ENCODE measurements at regions not wholly inside any gene's neighbourhood (a gene's known extent, or its start where the extent isn't known, plus 50 kb on each side); places are given as distances from the start of the nearest gene placed in this dataset.
A peak's percentile ranks its signal among the peaks of the same experiment; 100 is the strongest.

DNA sequence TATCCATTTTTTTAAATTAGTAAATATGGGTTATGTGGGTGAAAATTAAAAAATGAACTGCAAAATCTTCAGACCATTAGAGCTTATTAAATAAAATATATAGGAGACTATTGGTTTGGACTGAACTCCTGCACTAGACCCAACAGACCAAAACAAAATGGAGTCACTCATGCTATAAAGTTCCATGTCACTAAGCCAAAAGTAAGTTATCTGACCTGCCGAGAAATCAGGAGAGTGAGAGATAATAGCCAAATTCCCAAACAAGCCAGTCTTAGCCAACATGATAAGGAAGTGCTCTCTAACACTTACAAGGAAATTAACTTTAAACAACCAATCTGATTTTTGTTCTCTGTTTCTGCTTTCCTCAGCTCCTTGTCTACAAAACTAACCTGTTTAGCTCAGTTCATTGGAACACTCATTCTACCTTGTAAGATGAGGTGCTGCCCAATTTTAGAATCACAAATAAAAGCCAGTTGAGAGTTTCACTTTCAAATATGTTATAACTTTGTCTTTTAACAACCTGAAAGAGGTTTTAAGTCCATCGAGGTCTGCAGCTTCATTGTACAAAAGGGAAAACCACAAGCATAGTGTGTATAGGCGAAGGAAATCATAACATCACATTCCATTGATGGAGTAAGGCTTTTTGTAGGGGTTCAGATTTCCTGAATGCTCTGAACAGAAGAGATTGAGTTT is 220.5 kb downstream of the TENT5A start:
- DNase-seq (ENCODE audit: low spot score) (no peak), ATAC-seq (no peak)
- H3F3A ChIP-seq (replicated peaks; ENCODE audit: low read depth), result no peaks in the 10 kb centered on the region
- 0 out of 2 replicates have a peak overlapping the region, but pooled peaks have one; percentile 12 for H2AFZ ChIP-seq
- H3K4me3 Mint-ChIP-seq, result no peak overlapping the region
- H3K4me2 ChIP-seq, result no peak overlapping the region
- H3K36me3 ChIP-seq (ENCODE audit: insufficient read depth), result no peaks in the 10 kb centered on the region
- no peaks in the 10 kb centered on the region for H3K4me1 ChIP-seq (ENCODE audit: insufficient read depth)
- H3K27me3 Mint-ChIP-seq (ENCODE audit: insufficient read depth, low read depth, poor library complexity), result peaks cover 2% of the 10 kb centered on the region
- H3K27ac ChIP-seq (ENCODE audit: low read depth), result no peak overlapping the region
- H3K4me1 Mint-ChIP-seq, result no peaks in the 10 kb centered on the region
- H3K27ac Mint-ChIP-seq, result no peak overlapping the region
- TF ChIP-seq ZNF331 (CRISPR knock-in tag; IDR thresholded peaks at IDR 0.05; ENCODE audit: low read depth), result no peak
- H3K27me3 ChIP-seq (ENCODE audit: insufficient read depth), result no peaks in the 10 kb centered on the region
- no peaks in the 10 kb centered on the region for H3K9me2 ChIP-seq (ENCODE audit: insufficient read depth)
- no peaks in the 10 kb centered on the region for H3K79me2 ChIP-seq (replicated peaks; ENCODE audit: insufficient read depth)
- no peaks in the 10 kb centered on the region for H3K36me3 Mint-ChIP-seq (ENCODE audit: low read depth)
- H4K20me1 ChIP-seq (replicated peaks; ENCODE audit: insufficient read depth), result no peaks in the 10 kb centered on the region
- H3K4me3 ChIP-seq, result no peak overlapping the region
- no peaks in the 10 kb centered on the region for H3K9me3 Mint-ChIP-seq

DNA sequence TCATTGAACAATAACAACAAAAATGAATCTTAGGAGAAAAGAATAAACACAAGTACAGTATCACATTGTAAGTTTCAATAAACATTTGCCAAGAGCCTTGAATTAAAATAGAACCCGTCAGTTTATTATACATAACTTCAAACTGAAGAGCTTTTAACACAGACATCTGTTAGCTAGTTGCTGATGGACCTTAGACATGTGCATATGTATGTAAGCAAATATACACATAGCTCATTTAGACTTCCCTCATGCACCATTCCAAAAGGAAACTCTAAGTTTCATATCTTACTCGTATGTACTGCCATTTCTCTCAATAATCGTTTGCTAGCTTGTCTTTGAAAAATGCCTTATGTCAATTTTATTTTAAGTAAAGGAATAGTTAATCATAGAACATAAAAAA is 235.0 kb downstream of the TENT5A start:
- no peak for DNase-seq (ENCODE audit: low spot score)
- no peak overlapping the region for H3K4me3 ChIP-seq
- Mint-ChIP-seq H3K27ac (no peak overlapping the region), H3K9me3 (no peaks in the 10 kb centered on the region), H3K27me3 (ENCODE audit: insufficient read depth, low read depth, poor library complexity) (no peaks in the 10 kb centered on the region), H3K4me3 (no peak overlapping the region), H3K4me1 (no peaks in the 10 kb centered on the region), H3K36me3 (ENCODE audit: low read depth) (no peaks in the 10 kb centered on the region)
- no peak overlapping the region for H3K27ac ChIP-seq (ENCODE audit: low read depth)
- no peak overlapping the region for H2AFZ ChIP-seq
- no peak overlapping the region for H3K4me2 ChIP-seq
- H3K27me3 ChIP-seq (ENCODE audit: insufficient read depth), result no peaks in the 10 kb centered on the region
- H3K9me2 ChIP-seq (ENCODE audit: insufficient read depth), result no peaks in the 10 kb centered on the region
- no peaks in the 10 kb centered on the region for H3F3A ChIP-seq (replicated peaks; ENCODE audit: low read depth)
- H3K36me3 ChIP-seq (ENCODE audit: insufficient read depth), result no peaks in the 10 kb centered on the region
- no peaks in the 10 kb centered on the region for H3K79me2 ChIP-seq (replicated peaks; ENCODE audit: insufficient read depth)
- ATAC-seq, result no peak
- no peaks in the 10 kb centered on the region for H3K4me1 ChIP-seq (ENCODE audit: insufficient read depth)
- no peaks in the 10 kb centered on the region for H4K20me1 ChIP-seq (replicated peaks; ENCODE audit: insufficient read depth)
- TF ChIP-seq NANOG (IDR thresholded peaks at IDR 0.05; ENCODE audit: borderline replicate concordance), result no peak
- no peak for TF ChIP-seq EZH2phosphoT487 (IDR thresholded peaks at IDR 0.05; ENCODE audit: unreplicated experiment)
- no peak for TF ChIP-seq ZNF331 (CRISPR knock-in tag; IDR thresholded peaks at IDR 0.05; ENCODE audit: low read depth)
- TF ChIP-seq CREB1 (CRISPR knock-in tag; IDR thresholded peaks at IDR 0.05; ENCODE audit: low read depth), result no peak
- TF ChIP-seq ZNF114 (CRISPR knock-in tag; IDR thresholded peaks at IDR 0.05), result no peak
- no peak for TF ChIP-seq POLR2AphosphoS5 (IDR thresholded peaks at IDR 0.05; ENCODE audit: low read depth)
- TF ChIP-seq, protein P1, sequence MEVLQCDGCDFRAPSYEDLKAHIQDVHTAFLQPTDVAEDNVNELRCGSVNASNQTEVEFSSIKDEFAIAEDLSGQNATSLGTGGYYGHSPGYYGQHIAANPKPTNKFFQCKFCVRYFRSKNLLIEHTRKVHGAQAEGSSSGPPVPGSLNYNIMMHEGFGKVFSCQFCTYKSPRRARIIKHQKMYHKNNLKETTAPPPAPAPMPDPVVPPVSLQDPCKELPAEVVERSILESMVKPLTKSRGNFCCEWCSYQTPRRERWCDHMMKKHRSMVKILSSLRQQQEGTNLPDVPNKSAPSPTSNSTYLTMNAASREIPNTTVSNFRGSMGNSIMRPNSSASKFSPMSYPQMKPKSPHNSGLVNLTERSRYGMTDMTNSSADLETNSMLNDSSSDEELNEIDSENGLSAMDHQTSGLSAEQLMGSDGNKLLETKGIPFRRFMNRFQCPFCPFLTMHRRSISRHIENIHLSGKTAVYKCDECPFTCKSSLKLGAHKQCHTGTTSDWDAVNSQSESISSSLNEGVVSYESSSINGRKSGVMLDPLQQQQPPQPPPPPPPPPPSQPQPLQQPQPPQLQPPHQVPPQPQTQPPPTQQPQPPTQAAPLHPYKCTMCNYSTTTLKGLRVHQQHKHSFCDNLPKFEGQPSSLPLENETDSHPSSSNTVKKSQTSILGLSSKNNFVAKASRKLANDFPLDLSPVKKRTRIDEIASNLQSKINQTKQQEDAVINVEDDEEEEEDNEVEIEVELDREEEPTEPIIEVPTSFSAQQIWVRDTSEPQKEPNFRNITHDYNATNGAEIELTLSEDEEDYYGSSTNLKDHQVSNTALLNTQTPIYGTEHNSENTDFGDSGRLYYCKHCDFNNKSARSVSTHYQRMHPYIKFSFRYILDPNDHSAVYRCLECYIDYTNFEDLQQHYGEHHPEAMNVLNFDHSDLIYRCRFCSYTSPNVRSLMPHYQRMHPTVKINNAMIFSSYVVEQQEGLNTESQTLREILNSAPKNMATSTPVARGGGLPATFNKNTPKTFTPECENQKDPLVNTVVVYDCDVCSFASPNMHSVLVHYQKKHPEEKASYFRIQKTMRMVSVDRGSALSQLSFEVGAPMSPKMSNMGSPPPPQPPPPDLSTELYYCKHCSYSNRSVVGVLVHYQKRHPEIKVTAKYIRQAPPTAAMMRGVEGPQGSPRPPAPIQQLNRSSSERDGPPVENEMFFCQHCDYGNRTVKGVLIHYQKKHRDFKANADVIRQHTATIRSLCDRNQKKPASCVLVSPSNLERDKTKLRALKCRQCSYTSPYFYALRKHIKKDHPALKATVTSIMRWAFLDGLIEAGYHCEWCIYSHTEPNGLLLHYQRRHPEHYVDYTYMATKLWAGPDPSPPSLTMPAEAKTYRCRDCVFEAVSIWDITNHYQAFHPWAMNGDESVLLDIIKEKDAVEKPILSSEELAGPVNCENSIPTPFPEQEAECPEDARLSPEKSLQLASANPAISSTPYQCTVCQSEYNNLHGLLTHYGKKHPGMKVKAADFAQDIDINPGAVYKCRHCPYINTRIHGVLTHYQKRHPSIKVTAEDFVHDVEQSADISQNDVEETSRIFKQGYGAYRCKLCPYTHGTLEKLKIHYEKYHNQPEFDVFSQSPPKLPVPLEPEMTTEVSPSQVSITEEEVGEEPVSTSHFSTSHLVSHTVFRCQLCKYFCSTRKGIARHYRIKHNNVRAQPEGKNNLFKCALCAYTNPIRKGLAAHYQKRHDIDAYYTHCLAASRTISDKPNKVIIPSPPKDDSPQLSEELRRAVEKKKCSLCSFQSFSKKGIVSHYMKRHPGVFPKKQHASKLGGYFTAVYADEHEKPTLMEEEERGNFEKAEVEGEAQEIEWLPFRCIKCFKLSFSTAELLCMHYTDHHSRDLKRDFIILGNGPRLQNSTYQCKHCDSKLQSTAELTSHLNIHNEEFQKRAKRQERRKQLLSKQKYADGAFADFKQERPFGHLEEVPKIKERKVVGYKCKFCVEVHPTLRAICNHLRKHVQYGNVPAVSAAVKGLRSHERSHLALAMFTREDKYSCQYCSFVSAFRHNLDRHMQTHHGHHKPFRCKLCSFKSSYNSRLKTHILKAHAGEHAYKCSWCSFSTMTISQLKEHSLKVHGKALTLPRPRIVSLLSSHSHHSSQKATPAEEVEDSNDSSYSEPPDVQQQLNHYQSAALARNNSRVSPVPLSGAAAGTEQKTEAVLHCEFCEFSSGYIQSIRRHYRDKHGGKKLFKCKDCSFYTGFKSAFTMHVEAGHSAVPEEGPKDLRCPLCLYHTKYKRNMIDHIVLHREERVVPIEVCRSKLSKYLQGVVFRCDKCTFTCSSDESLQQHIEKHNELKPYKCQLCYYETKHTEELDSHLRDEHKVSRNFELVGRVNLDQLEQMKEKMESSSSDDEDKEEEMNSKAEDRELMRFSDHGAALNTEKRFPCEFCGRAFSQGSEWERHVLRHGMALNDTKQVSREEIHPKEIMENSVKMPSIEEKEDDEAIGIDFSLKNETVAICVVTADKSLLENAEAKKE (CRISPR knock-in tag; IDR thresholded peaks at IDR 0.05), result no peak
- no peak for TF ChIP-seq EZH2 (IDR thresholded peaks at IDR 0.05; ENCODE audit: low read depth, unreplicated experiment)
- no peak for TF ChIP-seq JUNB (IDR thresholded peaks at IDR 0.05; ENCODE audit: unreplicated experiment)
- TF ChIP-seq, protein P2, sequence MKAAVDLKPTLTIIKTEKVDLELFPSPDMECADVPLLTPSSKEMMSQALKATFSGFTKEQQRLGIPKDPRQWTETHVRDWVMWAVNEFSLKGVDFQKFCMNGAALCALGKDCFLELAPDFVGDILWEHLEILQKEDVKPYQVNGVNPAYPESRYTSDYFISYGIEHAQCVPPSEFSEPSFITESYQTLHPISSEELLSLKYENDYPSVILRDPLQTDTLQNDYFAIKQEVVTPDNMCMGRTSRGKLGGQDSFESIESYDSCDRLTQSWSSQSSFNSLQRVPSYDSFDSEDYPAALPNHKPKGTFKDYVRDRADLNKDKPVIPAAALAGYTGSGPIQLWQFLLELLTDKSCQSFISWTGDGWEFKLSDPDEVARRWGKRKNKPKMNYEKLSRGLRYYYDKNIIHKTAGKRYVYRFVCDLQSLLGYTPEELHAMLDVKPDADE (IDR thresholded peaks at IDR 0.05), result no peak
- TF ChIP-seq, protein P3, sequence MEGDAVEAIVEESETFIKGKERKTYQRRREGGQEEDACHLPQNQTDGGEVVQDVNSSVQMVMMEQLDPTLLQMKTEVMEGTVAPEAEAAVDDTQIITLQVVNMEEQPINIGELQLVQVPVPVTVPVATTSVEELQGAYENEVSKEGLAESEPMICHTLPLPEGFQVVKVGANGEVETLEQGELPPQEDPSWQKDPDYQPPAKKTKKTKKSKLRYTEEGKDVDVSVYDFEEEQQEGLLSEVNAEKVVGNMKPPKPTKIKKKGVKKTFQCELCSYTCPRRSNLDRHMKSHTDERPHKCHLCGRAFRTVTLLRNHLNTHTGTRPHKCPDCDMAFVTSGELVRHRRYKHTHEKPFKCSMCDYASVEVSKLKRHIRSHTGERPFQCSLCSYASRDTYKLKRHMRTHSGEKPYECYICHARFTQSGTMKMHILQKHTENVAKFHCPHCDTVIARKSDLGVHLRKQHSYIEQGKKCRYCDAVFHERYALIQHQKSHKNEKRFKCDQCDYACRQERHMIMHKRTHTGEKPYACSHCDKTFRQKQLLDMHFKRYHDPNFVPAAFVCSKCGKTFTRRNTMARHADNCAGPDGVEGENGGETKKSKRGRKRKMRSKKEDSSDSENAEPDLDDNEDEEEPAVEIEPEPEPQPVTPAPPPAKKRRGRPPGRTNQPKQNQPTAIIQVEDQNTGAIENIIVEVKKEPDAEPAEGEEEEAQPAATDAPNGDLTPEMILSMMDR (conservative IDR thresholded peaks at IDR 0.05; ENCODE audit: low read depth in 2 of 2), result no peak

All from GM23338 (cell line).